RWPE2 (cell line): ENCODE measurements at regions not wholly inside any gene's neighbourhood (a gene's known extent, or its start where the extent isn't known, plus 50 kb on each side); places are given as distances from the start of the nearest gene placed in this dataset.

ENCODE experiments used
- ATAC-seq: fragments of 200-7000 bp; cut with Tn5 transposase; 3 replicates; pipeline ENCODE4 v1.9.1; 2021; ENCODE audit warnings: low read depth
- DNase-seq: peaks from one replicate; pipeline ENCODE4 v3.0.0-alpha.2; 2020; ENCODE audit warnings: low spot score
- H3K27ac ChIP-seq: fragments of 450-650 bp; 2 replicates; pipeline ENCODE4 v1.5.1; 2017; ENCODE audit warnings: mild to moderate bottlenecking; ENCODE audit not compliant: poor library complexity, severe bottlenecking
- H3K27me3 ChIP-seq: fragments of 250-450 bp; sonication (Bioruptor Pico); 2 replicates; pipeline ENCODE4 v1.5.1; 2021; ENCODE audit warnings: mild to moderate bottlenecking, moderate library complexity; ENCODE audit not compliant: insufficient read depth, poor library complexity, severe bottlenecking
- H3K36me3 ChIP-seq: fragments of 250-450 bp; sonication (Bioruptor Pico); 2 replicates; pipeline ENCODE4 v1.5.1; 2020; ENCODE audit warnings: low read depth, mild to moderate bottlenecking, moderate library complexity
- H3K4me1 ChIP-seq: fragments of 250-450 bp; sonication (Bioruptor Pico); 2 replicates; pipeline ENCODE4 v1.5.1; 2021; ENCODE audit warnings: mild to moderate bottlenecking, moderate library complexity; ENCODE audit not compliant: insufficient read depth, poor library complexity, severe bottlenecking
- H3K4me3 ChIP-seq: fragments of 250-450 bp; sonication (Bioruptor Pico); 2 replicates; pipeline ENCODE4 v1.5.1; 2021; ENCODE audit warnings: mild to moderate bottlenecking, moderate library complexity; ENCODE audit not compliant: severe bottlenecking
- H3K9me3 ChIP-seq: fragments of 250-450 bp; sonication (Bioruptor Pico); 2 replicates; pipeline ENCODE4 v1.5.1; 2021; ENCODE audit warnings: mild to moderate bottlenecking, moderate library complexity; ENCODE audit not compliant: severe bottlenecking
- TF ChIP-seq, protein P1 (sequence below): fragments of 450-650 bp; IDR thresholded peaks from one replicate; pipeline ENCODE4 v1.5.1; 2017; ENCODE audit warnings: mild to moderate bottlenecking, moderate library complexity; ENCODE audit not compliant: poor library complexity, severe bottlenecking

DNA sequence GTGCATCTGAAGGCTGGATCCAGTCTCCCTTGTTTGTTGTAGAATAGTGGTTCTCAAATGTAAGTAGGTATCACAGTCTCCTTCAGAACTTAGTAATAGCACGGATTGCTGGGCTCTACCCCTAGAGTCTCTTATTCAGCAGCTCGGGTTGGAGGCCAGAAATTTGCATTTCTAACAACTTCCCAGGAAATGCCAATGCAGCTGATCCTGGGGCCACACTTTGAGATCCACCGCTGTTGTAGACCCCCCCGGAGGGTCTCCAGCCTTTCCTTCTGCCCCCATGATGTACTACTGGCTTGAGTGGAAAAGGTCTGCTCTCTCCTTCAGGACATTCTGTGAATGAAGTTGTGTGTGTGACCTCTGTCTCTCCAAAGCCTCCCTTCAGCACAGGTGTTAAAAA lies 153.8 kb upstream of the CTNNB1 start:
- Histone ChIP-seq H3K27me3 (no peaks in the 10 kb centered on the region), H3K4me1 (no peaks in the 10 kb centered on the region), H3K36me3 (no peaks in the 10 kb centered on the region), H3K27ac (no peak overlapping the region), H3K4me3 (no peak overlapping the region), H3K9me3 (peaks cover 2% of the 10 kb centered on the region)
- TF ChIP-seq, protein P1, sequence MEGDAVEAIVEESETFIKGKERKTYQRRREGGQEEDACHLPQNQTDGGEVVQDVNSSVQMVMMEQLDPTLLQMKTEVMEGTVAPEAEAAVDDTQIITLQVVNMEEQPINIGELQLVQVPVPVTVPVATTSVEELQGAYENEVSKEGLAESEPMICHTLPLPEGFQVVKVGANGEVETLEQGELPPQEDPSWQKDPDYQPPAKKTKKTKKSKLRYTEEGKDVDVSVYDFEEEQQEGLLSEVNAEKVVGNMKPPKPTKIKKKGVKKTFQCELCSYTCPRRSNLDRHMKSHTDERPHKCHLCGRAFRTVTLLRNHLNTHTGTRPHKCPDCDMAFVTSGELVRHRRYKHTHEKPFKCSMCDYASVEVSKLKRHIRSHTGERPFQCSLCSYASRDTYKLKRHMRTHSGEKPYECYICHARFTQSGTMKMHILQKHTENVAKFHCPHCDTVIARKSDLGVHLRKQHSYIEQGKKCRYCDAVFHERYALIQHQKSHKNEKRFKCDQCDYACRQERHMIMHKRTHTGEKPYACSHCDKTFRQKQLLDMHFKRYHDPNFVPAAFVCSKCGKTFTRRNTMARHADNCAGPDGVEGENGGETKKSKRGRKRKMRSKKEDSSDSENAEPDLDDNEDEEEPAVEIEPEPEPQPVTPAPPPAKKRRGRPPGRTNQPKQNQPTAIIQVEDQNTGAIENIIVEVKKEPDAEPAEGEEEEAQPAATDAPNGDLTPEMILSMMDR, result no peak
- DNase-seq (no peak), ATAC-seq (no peak)

DNA sequence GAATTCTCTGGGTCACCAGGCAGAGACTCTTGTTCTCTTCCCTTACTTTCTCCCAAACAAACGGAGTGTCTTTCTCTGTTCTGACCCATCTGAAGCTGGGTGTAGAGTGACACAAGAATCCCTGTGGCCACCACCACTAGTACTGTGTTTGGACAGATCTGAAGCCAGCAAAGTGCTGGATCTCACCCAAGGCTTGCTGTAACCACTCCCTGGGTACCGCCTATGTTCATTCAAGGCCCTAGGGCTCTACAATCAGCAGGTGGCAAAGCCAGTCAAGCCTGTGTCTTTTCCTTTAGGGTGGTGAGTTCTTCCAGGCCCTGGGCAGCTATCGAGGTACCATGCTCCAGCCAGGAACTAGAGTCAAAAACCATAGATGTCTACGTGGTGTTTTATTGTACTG lies 149.2 kb upstream of the CTNNB1 start:
- Histone ChIP-seq H3K27ac (no peak overlapping the region), H3K36me3 (no peaks in the 10 kb centered on the region), H3K4me3 (no peak overlapping the region), H3K9me3 (peaks cover 2% of the 10 kb centered on the region), H3K27me3 (no peaks in the 10 kb centered on the region), H3K4me1 (no peaks in the 10 kb centered on the region)
- ATAC-seq, result no peak
- TF ChIP-seq, protein P1, result no peak
- no peak for DNase-seq

DNA sequence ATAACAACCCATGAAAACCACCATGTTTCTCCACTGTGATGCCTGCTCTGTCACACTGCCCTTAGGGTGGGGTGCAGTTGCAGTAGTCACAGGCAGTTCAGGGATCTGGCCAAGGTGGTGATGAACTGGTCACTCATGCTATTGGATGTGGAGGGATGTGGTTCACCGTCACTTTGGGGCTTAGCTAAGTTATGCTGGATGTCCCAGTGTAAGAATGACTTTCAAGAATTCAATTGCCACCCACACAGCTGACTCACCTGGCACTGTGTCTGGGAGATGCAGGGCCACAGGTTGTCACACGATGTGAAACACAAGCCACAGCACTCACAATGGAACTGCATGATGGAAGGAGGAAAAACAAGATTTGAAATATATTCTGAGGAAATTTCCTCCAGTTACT lies 146.1 kb upstream of the CTNNB1 start:
- TF ChIP-seq, protein P1, result no peak
- no peaks in the 10 kb centered on the region for H3K36me3 ChIP-seq
- no peaks in the 10 kb centered on the region for H3K9me3 ChIP-seq
- H3K27ac ChIP-seq, result no peak overlapping the region
- no peak overlapping the region for H3K4me3 ChIP-seq
- DNase-seq (no peak), ATAC-seq (no peak)
- no peaks in the 10 kb centered on the region for H3K4me1 ChIP-seq
- no peaks in the 10 kb centered on the region for H3K27me3 ChIP-seq

DNA sequence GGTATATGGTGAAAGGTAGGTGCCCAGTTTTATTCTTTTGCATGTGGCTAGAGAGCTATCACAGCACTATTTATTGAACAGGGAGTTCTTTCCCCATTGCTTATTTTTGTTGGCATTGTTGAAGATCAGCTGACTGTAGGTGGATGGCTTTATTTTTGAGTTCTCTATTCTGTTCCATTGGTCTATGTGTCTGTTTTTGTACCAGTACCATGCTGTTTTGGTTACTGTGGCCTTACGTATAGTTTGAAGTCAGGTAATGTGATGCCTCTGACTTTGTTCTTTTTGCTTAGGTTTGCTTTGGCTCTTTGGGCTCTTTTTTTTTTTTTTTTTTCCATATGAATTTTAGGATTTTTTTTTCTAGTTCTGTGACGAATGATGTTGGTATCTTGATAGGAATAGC lies 139.2 kb upstream of the CTNNB1 start:
- Histone ChIP-seq H3K36me3 (no peaks in the 10 kb centered on the region), H3K27ac (no peak overlapping the region), H3K27me3 (no peaks in the 10 kb centered on the region), H3K4me3 (no peak overlapping the region), H3K4me1 (no peaks in the 10 kb centered on the region), H3K9me3 (peaks cover 2% of the 10 kb centered on the region)
- TF ChIP-seq, protein P1, result no peak
- ATAC-seq (no peak), DNase-seq (no peak)

DNA sequence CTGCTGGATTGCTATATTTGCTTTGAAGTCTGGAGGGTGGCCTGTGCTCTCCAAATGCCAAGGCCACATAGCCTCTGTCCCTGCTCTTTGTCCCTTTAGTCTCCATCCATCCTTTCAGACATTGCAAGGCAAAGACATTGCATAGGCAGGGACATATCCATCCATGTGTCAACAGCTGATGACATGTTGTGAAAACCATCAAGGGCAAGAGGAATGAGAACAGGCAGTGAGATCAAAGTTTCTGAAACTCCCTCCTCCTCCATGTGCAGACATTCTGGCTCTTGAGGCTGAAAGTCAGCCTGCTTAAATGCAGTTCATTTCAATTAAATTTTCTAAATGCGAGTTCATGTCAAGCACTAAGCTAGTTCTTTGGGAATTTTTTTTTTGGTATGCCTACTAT lies 135.2 kb upstream of the CTNNB1 start:
- TF ChIP-seq, protein P1, result no peak
- no peak overlapping the region for H3K27ac ChIP-seq
- no peaks in the 10 kb centered on the region for H3K36me3 ChIP-seq
- no peaks in the 10 kb centered on the region for H3K27me3 ChIP-seq
- H3K4me3 ChIP-seq, result no peak overlapping the region
- ATAC-seq, result no peak
- DNase-seq, result no peak
- no peaks in the 10 kb centered on the region for H3K4me1 ChIP-seq
- H3K9me3 ChIP-seq, result peaks cover 2% of the 10 kb centered on the region
